Memory B cell (primary cell): ENCODE measurements at regions not wholly inside any gene's neighbourhood (a gene's known extent, or its start where the extent isn't known, plus 50 kb on each side); places are given as distances from the start of the nearest gene placed in this dataset.

Source experiments
- ATAC-seq: fragments of 150-1000 bp; cut with Tn5 transposase; 2 replicates; pipeline ENCODE4 v1.10.0; 2021; ENCODE audit warnings: low read depth, mild to moderate bottlenecking, moderate library complexity
- DNase-seq, 2 donors: peaks; one replicate each; pipeline ENCODE4 v3.0.0; 2022; ENCODE audit warnings: low spot score in 2 of 2
- H3K27ac Mint-ChIP-seq: one replicate; pipeline ENCODE4 v1.8.0; 2022; ENCODE audit warnings: mild to moderate bottlenecking, moderate library complexity, mixed read lengths
- H3K27me3 Mint-ChIP-seq: one replicate; pipeline ENCODE4 v1.8.0; 2022; ENCODE audit warnings: mixed read lengths
- H3K36me3 Mint-ChIP-seq: one replicate; pipeline ENCODE4 v1.8.0; 2022; ENCODE audit warnings: mild to moderate bottlenecking, mixed read lengths
- H3K4me1 Mint-ChIP-seq: one replicate; pipeline ENCODE4 v1.8.0; 2022; ENCODE audit warnings: mixed read lengths
- H3K4me3 Mint-ChIP-seq: one replicate; pipeline ENCODE4 v1.8.0; 2022; ENCODE audit warnings: mild to moderate bottlenecking, moderate library complexity, mixed read lengths
- H3K9me3 Mint-ChIP-seq: one replicate; pipeline ENCODE4 v1.8.0; 2022; ENCODE audit warnings: mixed read lengths

GRCh38 chr10:33111488-33112051, 153.5 kb upstream of the ITGB1 start:
- Mint-ChIP-seq H3K4me3 (no peak overlapping the region), H3K4me1 (peaks cover 50% of the 10 kb centered on the region), H3K27me3 (no peaks in the 10 kb centered on the region), H3K36me3 (no peaks in the 10 kb centered on the region), H3K27ac (peak overlapping the region; percentile 93), H3K9me3 (no peaks in the 10 kb centered on the region)
- DNase-seq = no peak
- ATAC-seq = no peak

GRCh38 chr10:33109788-33110469, 151.9 kb upstream of the ITGB1 start:
- H3K27ac Mint-ChIP-seq = no peak overlapping the region
- H3K4me3 Mint-ChIP-seq = peak overlapping the region; percentile 2
- H3K9me3 Mint-ChIP-seq = no peaks in the 10 kb centered on the region
- DNase-seq (no peak), ATAC-seq (no peak)
- H3K4me1 Mint-ChIP-seq = peaks cover 41% of the 10 kb centered on the region
- no peaks in the 10 kb centered on the region for H3K27me3 Mint-ChIP-seq
- H3K36me3 Mint-ChIP-seq = no peaks in the 10 kb centered on the region

- Mint-ChIP-seq H3K4me3 (no peak overlapping the region), H3K9me3 (no peaks in the 10 kb centered on the region), H3K27me3 (no peaks in the 10 kb centered on the region), H3K27ac (no peak overlapping the region), H3K36me3 (peaks cover 3% of the 10 kb centered on the region), H3K4me1 (peaks cover 36% of the 10 kb centered on the region)
- ATAC-seq = no peak
- DNase-seq = no peak
These were observed 151.4 kb upstream of the ITGB1 start for GRCh38 chr10:33109384-33109783.

GRCh38 chr10:33107953-33108352, 149.9 kb upstream of the ITGB1 start:
- peaks cover 32% of the 10 kb centered on the region for H3K4me1 Mint-ChIP-seq
- no peak overlapping the region for H3K27ac Mint-ChIP-seq
- DNase-seq (no peak), ATAC-seq (no peak)
- H3K4me3 Mint-ChIP-seq = no peak overlapping the region
- H3K36me3 Mint-ChIP-seq = peaks cover 11% of the 10 kb centered on the region
- no peaks in the 10 kb centered on the region for H3K27me3 Mint-ChIP-seq
- peaks cover 5% of the 10 kb centered on the region for H3K9me3 Mint-ChIP-seq

GRCh38 chr10:33106767-33107166, 148.7 kb upstream of the ITGB1 start:
- Mint-ChIP-seq H3K4me1 (peaks cover 33% of the 10 kb centered on the region), H3K27me3 (no peaks in the 10 kb centered on the region), H3K36me3 (peaks cover 13% of the 10 kb centered on the region), H3K4me3 (no peak overlapping the region), H3K9me3 (peaks cover 5% of the 10 kb centered on the region), H3K27ac (peak overlapping the region; percentile 32)
- ATAC-seq (peak; percentile 66), DNase-seq (no peak)

- ATAC-seq = no peak
These were observed 145.9 kb upstream of the ITGB1 start for GRCh38 chr10:33103863-33104379.

GRCh38 chr10:33102071-33102470, 144.0 kb upstream of the ITGB1 start:
- no peaks in the 10 kb centered on the region for H3K27me3 Mint-ChIP-seq
- H3K27ac Mint-ChIP-seq = peak overlapping the region; percentile 41
- no peak for DNase-seq
- peaks cover 18% of the 10 kb centered on the region for H3K36me3 Mint-ChIP-seq
- ATAC-seq = peak; percentile 65
- H3K4me1 Mint-ChIP-seq = peaks cover 39% of the 10 kb centered on the region
- H3K4me3 Mint-ChIP-seq = no peak overlapping the region
- peaks cover 7% of the 10 kb centered on the region for H3K9me3 Mint-ChIP-seq

More at GRCh38 chr10:33103863-33104379, 145.9 kb upstream of the ITGB1 start:
- H3K27me3 Mint-ChIP-seq = no peaks in the 10 kb centered on the region
- H3K4me1 Mint-ChIP-seq = peaks cover 42% of the 10 kb centered on the region
- H3K27ac Mint-ChIP-seq = no peak overlapping the region
- no peak for DNase-seq
- peaks cover 18% of the 10 kb centered on the region for H3K36me3 Mint-ChIP-seq
- no peak overlapping the region for H3K4me3 Mint-ChIP-seq
- H3K9me3 Mint-ChIP-seq = peaks cover 7% of the 10 kb centered on the region

- Mint-ChIP-seq H3K27ac (peak overlapping the region; percentile 41), H3K4me1 (peaks cover 40% of the 10 kb centered on the region), H3K9me3 (peaks cover 7% of the 10 kb centered on the region), H3K36me3 (peaks cover 18% of the 10 kb centered on the region), H3K27me3 (no peaks in the 10 kb centered on the region), H3K4me3 (peak overlapping the region; percentile 6)
- ATAC-seq = no peak
- DNase-seq = no peak
These were observed 143.4 kb upstream of the ITGB1 start for GRCh38 chr10:33101392-33101787.

- no peaks in the 10 kb centered on the region for H3K27me3 Mint-ChIP-seq
- peak overlapping the region; percentile 41 for H3K27ac Mint-ChIP-seq
- ATAC-seq (no peak), DNase-seq (no peak)
- peaks cover 7% of the 10 kb centered on the region for H3K9me3 Mint-ChIP-seq
- no peak overlapping the region for H3K4me3 Mint-ChIP-seq
- peaks cover 18% of the 10 kb centered on the region for H3K36me3 Mint-ChIP-seq
- peaks cover 45% of the 10 kb centered on the region for H3K4me1 Mint-ChIP-seq
These were observed 142.9 kb upstream of the ITGB1 start for GRCh38 chr10:33100781-33101391.

GRCh38 chr10:33099748-33100147, 141.7 kb upstream of the ITGB1 start:
- Mint-ChIP-seq H3K36me3 (peaks cover 20% of the 10 kb centered on the region), H3K4me3 (peak overlapping the region; percentile 46), H3K27me3 (no peaks in the 10 kb centered on the region), H3K9me3 (peaks cover 9% of the 10 kb centered on the region), H3K27ac (peak overlapping the region; percentile 74), H3K4me1 (peaks cover 47% of the 10 kb centered on the region)
- ATAC-seq (no peak), DNase-seq (no peak)

GRCh38 chr10:33098951-33099663, 141.1 kb upstream of the ITGB1 start:
- H3K36me3 Mint-ChIP-seq = peaks cover 19% of the 10 kb centered on the region
- DNase-seq = no peak
- ATAC-seq = peak; percentile 23
- H3K27ac Mint-ChIP-seq = peak overlapping the region; percentile 74
- peak overlapping the region; percentile 46 for H3K4me3 Mint-ChIP-seq
- H3K9me3 Mint-ChIP-seq = peaks cover 10% of the 10 kb centered on the region
- peaks cover 48% of the 10 kb centered on the region for H3K4me1 Mint-ChIP-seq
- no peaks in the 10 kb centered on the region for H3K27me3 Mint-ChIP-seq

- Mint-ChIP-seq H3K36me3 (peaks cover 17% of the 10 kb centered on the region), H3K4me1 (peaks cover 42% of the 10 kb centered on the region), H3K4me3 (peak overlapping the region; percentile 43), H3K27ac (peak overlapping the region; percentile 78), H3K27me3 (no peaks in the 10 kb centered on the region), H3K9me3 (peaks cover 10% of the 10 kb centered on the region)
- ATAC-seq = peak; percentile 82
- DNase-seq = no peak
These were observed 138.1 kb upstream of the ITGB1 start for GRCh38 chr10:33095867-33096815.
